ENCODE measurements at regions not wholly inside any gene's neighbourhood (a gene's known extent, or its start where the extent isn't known, plus 50 kb on each side); places are given as distances from the start of the nearest gene placed in this dataset.

- no peak overlapping the region for H3K27ac ChIP-seq
- no peak for ATAC-seq
- H3K36me3 ChIP-seq = no peaks in the 10 kb centered on the region
- no peaks in the 10 kb centered on the region for H3K9me3 ChIP-seq
- intact Hi-C loops (cut with DNase I) = no loop called here
- H3K27me3 ChIP-seq = no peaks in the 10 kb centered on the region
- WGBS, 2 donors = 91 to 95% methylated on average over 5 of the region's 5 CpGs
- H3K4me3 ChIP-seq = no peak overlapping the region
- no peak for DNase-seq
- TF ChIP-seq CTCF (IDR thresholded peaks at IDR 0.05) = no peak
- no peaks in the 10 kb centered on the region for H3K4me1 ChIP-seq
- FAIRE-seq = no peak
Observed at GRCh38 chr14:85315733-85316290, 214.1 kb upstream of the FLRT2 start.

- no peaks in the 10 kb centered on the region for H3K9me3 ChIP-seq
- H3K27ac ChIP-seq = no peak overlapping the region
- intact Hi-C loops (cut with DNase I) = no loop called here
- no peak for TF ChIP-seq CTCF (IDR thresholded peaks at IDR 0.05)
- DNase-seq (no peak), FAIRE-seq (no peak), ATAC-seq (no peak)
- 77 to 78% methylated on average over 2 of the region's 2 CpGs for WGBS, 2 donors
- no peaks in the 10 kb centered on the region for H3K27me3 ChIP-seq
- no peak overlapping the region for H3K4me3 ChIP-seq
- H3K4me1 ChIP-seq = no peaks in the 10 kb centered on the region
- no peaks in the 10 kb centered on the region for H3K36me3 ChIP-seq
Observed at GRCh38 chr14:85316701-85317410, 213.1 kb upstream of the FLRT2 start.

GRCh38 chr14:85317491-85318021, 212.4 kb upstream of the FLRT2 start:
- intact Hi-C loops (cut with DNase I) = no loop called here
- no peaks in the 10 kb centered on the region for H3K9me3 ChIP-seq
- no peak for DNase-seq
- H3K4me3 ChIP-seq = no peak overlapping the region
- no peak for TF ChIP-seq CTCF (IDR thresholded peaks at IDR 0.05)
- no peaks in the 10 kb centered on the region for H3K27me3 ChIP-seq
- H3K27ac ChIP-seq = no peak overlapping the region
- no peaks in the 10 kb centered on the region for H3K4me1 ChIP-seq
- H3K36me3 ChIP-seq = no peaks in the 10 kb centered on the region
- no peak for ATAC-seq
- FAIRE-seq = no peak
- 67 to 74% methylated on average over 3 of the region's 3 CpGs for WGBS, 2 donors

GRCh38 chr14:85319101-85319500, 210.8 kb upstream of the FLRT2 start:
- intact Hi-C loops (cut with DNase I) = no loop called here
- 85 to 87% methylated on average over 5 of the region's 5 CpGs for WGBS, 2 donors

More at GRCh38 chr14:85319101-85319500, 210.8 kb upstream of the FLRT2 start:
- no peaks in the 10 kb centered on the region for H3K36me3 ChIP-seq
- FAIRE-seq (no peak), ATAC-seq (no peak), DNase-seq (no peak)
- H3K27ac ChIP-seq = no peak overlapping the region
- no peaks in the 10 kb centered on the region for H3K4me1 ChIP-seq
- H3K4me3 ChIP-seq = no peak overlapping the region
- no peaks in the 10 kb centered on the region for H3K27me3 ChIP-seq
- no peaks in the 10 kb centered on the region for H3K9me3 ChIP-seq
- TF ChIP-seq CTCF (IDR thresholded peaks at IDR 0.05) = no peak
